ENCODE measurements at regions not wholly inside any gene's neighbourhood (a gene's known extent, or its start where the extent isn't known, plus 50 kb on each side); places are given as distances from the start of the nearest gene placed in this dataset.
"Not testable (repeated sequence)": the region's sequence is repeated elsewhere in the genome, so short reads cannot be mapped to it uniquely, and the experiment has no call there.

DNA sequence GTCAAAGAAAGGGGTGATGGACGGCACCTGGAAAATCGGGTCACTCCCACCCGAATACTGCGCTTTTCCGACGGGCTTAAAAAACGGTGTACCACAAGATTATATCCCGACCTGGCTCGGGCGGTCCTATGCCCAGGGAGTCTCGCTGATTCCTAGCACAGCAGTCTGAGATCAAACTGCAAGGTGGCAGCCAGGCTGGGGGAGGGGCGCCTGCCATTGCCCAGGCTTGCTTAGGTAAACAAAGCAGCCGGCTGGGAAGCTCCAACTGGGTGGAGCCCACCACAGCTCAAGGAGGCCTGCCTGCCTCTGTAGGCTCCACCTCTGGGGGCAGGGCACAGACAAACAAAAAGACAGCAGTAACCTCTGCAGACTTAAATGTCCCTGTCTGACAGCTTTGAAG, 413.8 kb upstream of the CTSO start:
- TF ChIP-seq, protein P1, sequence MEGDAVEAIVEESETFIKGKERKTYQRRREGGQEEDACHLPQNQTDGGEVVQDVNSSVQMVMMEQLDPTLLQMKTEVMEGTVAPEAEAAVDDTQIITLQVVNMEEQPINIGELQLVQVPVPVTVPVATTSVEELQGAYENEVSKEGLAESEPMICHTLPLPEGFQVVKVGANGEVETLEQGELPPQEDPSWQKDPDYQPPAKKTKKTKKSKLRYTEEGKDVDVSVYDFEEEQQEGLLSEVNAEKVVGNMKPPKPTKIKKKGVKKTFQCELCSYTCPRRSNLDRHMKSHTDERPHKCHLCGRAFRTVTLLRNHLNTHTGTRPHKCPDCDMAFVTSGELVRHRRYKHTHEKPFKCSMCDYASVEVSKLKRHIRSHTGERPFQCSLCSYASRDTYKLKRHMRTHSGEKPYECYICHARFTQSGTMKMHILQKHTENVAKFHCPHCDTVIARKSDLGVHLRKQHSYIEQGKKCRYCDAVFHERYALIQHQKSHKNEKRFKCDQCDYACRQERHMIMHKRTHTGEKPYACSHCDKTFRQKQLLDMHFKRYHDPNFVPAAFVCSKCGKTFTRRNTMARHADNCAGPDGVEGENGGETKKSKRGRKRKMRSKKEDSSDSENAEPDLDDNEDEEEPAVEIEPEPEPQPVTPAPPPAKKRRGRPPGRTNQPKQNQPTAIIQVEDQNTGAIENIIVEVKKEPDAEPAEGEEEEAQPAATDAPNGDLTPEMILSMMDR (IDR thresholded peaks at IDR 0.05): not testable (repeated sequence)
- TF ChIP-seq POLR2A (IDR thresholded peaks at IDR 0.05): not testable (repeated sequence)
